OCI-LY7 (cell line): ENCODE measurements at regions not wholly inside any gene's neighbourhood (a gene's known extent, or its start where the extent isn't known, plus 50 kb on each side); places are given as distances from the start of the nearest gene placed in this dataset.

Experiments
- BruUV-seq: library from RNA; stranded (reverse); fragments of 400-500 nt; replicated peaks from 2 replicates; lab custom pipeline; 2021; lab: Mats Ljungman, UMichigan
- CTCF ChIA-PET: fragments of 300-600 bp; sonication (Branson Sonifier 250); formaldehyde crosslinking; loops from one replicate; lab custom pipeline; 2022; ENCODE audit warnings: antibody characterized with exemption; ENCODE audit not compliant: unreplicated experiment; lab: Charles Lee
- POLR2A ChIA-PET: fragments of 300-600 bp; sonication (Branson Sonifier 250); formaldehyde crosslinking; loops from one replicate; lab custom pipeline; 2022; ENCODE audit warnings: antibody characterized with exemption; lab: Charles Lee
- DNase-seq: peaks from one replicate; pipeline ENCODE4 v3.0.0-alpha.2; 2015; ENCODE audit warnings: low spot score
- H2AFZ ChIP-seq: fragments of 200-600 bp; sonication (generic), shearing (Covaris generic); 2 replicates; pipeline ENCODE4 v1.6.1; 2014; ENCODE audit warnings: mild to moderate bottlenecking, antibody characterized with exemption, low read length, moderate library complexity
- H3K27ac ChIP-seq: fragments of 200-600 bp; sonication (generic); 2 replicates; pipeline ENCODE4 v1.5.1; 2014; ENCODE audit warnings: mixed run types, low read depth, mild to moderate bottlenecking, moderate library complexity, low read length, inconsistent platforms; ENCODE audit not compliant: poor library complexity, severe bottlenecking
- H3K36me3 ChIP-seq: fragments of 200-600 bp; sonication (generic); 2 replicates; pipeline ENCODE4 v1.6.1; 2014; ENCODE audit warnings: mild to moderate bottlenecking, antibody characterized with exemption, low read length, moderate library complexity, mixed read lengths; ENCODE audit not compliant: insufficient read depth
- H3K4me1 ChIP-seq: fragments of 200-600 bp; sonication (generic); 2 replicates; pipeline ENCODE4 v1.5.1; 2014; ENCODE audit warnings: mild to moderate bottlenecking, low read length; ENCODE audit not compliant: insufficient read depth, poor library complexity, severe bottlenecking
- H3K4me2 ChIP-seq: fragments of 200-600 bp; sonication (generic); 2 replicates; pipeline ENCODE4 v1.6.1; 2014; ENCODE audit warnings: mild to moderate bottlenecking, low read length
- H3K4me3 ChIP-seq: fragments of 200-600 bp; sonication (generic); 2 replicates; pipeline ENCODE4 v1.5.1; 2014; ENCODE audit warnings: mild to moderate bottlenecking, low read depth, low read length; ENCODE audit not compliant: poor library complexity, severe bottlenecking
- H3K79me2 ChIP-seq: fragments of 200-600 bp; sonication (generic); 2 replicates; pipeline ENCODE4 v1.6.1; 2016; ENCODE audit warnings: low read depth, mild to moderate bottlenecking, low read length, moderate library complexity, mixed read lengths; ENCODE audit not compliant: insufficient read depth
- H3K9me2 ChIP-seq: fragments of 200-600 bp; sonication (generic); 2 replicates; pipeline ENCODE4 v1.6.1; 2016; ENCODE audit warnings: mild to moderate bottlenecking, low read length, mixed read lengths; ENCODE audit not compliant: insufficient read depth
- H3K9me3 ChIP-seq: fragments of 200-600 bp; sonication (generic); 2 replicates; pipeline ENCODE4 v1.6.1; 2014; ENCODE audit warnings: mild to moderate bottlenecking, mixed run types, low read length, mixed read lengths
- H4K20me1 ChIP-seq: fragments of 200-600 bp; sonication (generic); 2 replicates; pipeline ENCODE4 v1.6.1; 2014; ENCODE audit warnings: mild to moderate bottlenecking, antibody characterized with exemption, low read length, moderate library complexity, mixed read lengths; ENCODE audit not compliant: insufficient read depth
- EZH2phosphoT487 ChIP-seq: fragments of 200-600 bp; sonication (generic); IDR thresholded peaks from 2 replicates; pipeline ENCODE4 v1.6.1; 2018; ENCODE audit warnings: low read depth, borderline replicate concordance, mild to moderate bottlenecking, mixed run types, antibody characterized with exemption, low read length, moderate library complexity, mixed read lengths
- intact Hi-C: fragments of 100-400 bp; cut with micrococcal nuclease; formaldehyde crosslinking; loops from one replicate; pipeline ENCODE4 v1.10.0; 2022; ENCODE audit not compliant: unreplicated experiment
- TF ChIP-seq, protein P1 (sequence below): fragments of 200-600 bp; sonication (generic); conservative IDR thresholded peaks from 2 replicates; pipeline ENCODE4 v1.5.1; 2014; ENCODE audit warnings: mild to moderate bottlenecking, antibody characterized with exemption, low read length, moderate library complexity, mixed read lengths

DNA sequence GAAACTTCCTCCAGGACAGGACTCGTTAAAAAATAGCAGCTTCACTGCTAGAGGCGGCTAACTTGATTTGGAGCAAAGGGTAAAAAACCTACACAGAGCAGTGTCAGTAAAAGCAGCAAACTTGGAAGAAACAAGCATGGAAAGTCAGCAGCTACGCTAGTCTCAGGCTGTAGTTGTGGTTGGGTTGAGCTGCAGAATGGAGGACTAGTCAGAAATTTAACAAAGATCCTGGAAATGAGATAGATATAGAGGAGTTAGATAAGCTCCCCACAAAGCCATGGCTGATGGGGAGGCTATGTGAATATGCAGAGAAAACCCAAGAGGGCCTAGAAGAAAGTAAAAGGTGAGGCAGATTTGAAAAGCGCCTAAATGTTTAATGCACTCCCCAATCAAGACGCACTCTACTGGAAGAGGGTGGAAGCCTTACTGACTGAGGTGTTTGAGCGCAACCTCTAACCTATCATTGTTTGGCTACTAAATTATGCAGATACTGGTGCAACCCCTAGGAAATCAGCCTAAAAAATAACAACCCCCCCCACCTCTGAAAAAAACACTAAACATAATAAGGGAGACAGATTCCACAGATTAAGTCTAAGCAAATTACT lies 99.7 kb upstream of the TMEM168 start:
- POLR2A ChIA-PET: interaction anchor here (0.6 to 0.7 kb wide), 2 partner anchors 196 to 311 kb away, joined by 3 to 4 read pairs; no protein-coding TSS in a partner anchor

DNA sequence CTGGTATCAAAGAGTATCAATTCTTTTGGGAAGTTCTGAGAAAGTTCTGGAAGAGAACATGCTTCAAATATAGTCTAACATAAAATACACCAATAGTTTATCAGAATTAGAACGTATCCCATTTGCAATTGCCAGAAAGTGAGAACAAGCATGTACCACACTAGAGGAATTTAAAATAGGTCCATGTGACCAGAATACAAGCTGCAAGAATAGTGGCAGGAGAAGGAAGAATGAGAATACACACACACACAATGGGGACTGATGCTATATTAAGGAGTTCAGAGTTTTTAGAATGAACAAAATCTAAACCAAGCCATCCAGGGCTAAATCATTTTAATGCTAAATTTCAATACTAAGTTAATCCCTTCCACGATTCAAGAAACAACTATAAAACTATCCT lies 99.1 kb upstream of the TMEM168 start:
- H3K27ac ChIP-seq: no peak overlapping the region
- intact Hi-C loops: no loop called here

More for the DNA sequence above, 99.7 kb upstream of the TMEM168 start:
- Histone ChIP-seq H3K4me3 (no peak overlapping the region), H3K36me3 (peaks cover 11% of the 10 kb centered on the region; the same call in 1 of the 2 replicates), H3K9me2 (no peaks in the 10 kb centered on the region), H3K4me2 (no peak overlapping the region), H4K20me1 (no peaks in the 10 kb centered on the region), H3K27ac (no peak overlapping the region), H2AFZ (no peak overlapping the region), H3K9me3 (no peaks in the 10 kb centered on the region), H3K79me2 (no peaks in the 10 kb centered on the region), H3K4me1 (no peaks in the 10 kb centered on the region)
- intact Hi-C loops: no loop called here
- CTCF ChIA-PET: no interaction called here
- no peak for DNase-seq
- TF ChIP-seq, protein P1, sequence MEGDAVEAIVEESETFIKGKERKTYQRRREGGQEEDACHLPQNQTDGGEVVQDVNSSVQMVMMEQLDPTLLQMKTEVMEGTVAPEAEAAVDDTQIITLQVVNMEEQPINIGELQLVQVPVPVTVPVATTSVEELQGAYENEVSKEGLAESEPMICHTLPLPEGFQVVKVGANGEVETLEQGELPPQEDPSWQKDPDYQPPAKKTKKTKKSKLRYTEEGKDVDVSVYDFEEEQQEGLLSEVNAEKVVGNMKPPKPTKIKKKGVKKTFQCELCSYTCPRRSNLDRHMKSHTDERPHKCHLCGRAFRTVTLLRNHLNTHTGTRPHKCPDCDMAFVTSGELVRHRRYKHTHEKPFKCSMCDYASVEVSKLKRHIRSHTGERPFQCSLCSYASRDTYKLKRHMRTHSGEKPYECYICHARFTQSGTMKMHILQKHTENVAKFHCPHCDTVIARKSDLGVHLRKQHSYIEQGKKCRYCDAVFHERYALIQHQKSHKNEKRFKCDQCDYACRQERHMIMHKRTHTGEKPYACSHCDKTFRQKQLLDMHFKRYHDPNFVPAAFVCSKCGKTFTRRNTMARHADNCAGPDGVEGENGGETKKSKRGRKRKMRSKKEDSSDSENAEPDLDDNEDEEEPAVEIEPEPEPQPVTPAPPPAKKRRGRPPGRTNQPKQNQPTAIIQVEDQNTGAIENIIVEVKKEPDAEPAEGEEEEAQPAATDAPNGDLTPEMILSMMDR: no peak
- no peak for TF ChIP-seq EZH2phosphoT487
- no TSS peak for BruUV-seq

DNA sequence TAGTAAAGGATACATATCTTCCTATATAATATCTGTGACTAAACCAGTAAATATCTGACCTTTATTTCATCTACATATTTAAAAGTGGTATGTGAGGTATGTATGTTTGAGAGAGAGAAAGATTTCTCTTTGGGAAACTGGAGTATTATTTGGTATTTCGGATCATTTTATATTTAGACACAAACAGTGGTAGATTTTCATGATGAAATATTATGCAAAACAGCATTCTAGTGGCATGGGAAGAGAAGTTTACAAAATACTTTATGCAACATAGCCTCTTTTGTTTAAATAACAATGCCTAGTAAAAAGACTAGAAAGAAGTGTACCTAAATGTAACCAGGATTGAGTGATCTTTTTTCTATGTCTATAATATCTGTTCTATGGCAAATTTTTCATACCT lies 98.6 kb upstream of the TMEM168 start:
- peaks cover 9% of the 10 kb centered on the region for H3K36me3 ChIP-seq
- H4K20me1 ChIP-seq: no peaks in the 10 kb centered on the region
- no peak overlapping the region for H2AFZ ChIP-seq
- H3K79me2 ChIP-seq: no peaks in the 10 kb centered on the region
- no peaks in the 10 kb centered on the region for H3K9me3 ChIP-seq
- no peak for TF ChIP-seq EZH2phosphoT487
- TF ChIP-seq, protein P1: no peak
- no peak overlapping the region for H3K4me2 ChIP-seq
- no peaks in the 10 kb centered on the region for H3K4me1 ChIP-seq
- ChIA-PET CTCF (no interaction called here), POLR2A (no interaction called here)
- intact Hi-C loops: no loop called here
- H3K9me2 ChIP-seq: no peaks in the 10 kb centered on the region
- no peak for DNase-seq
- no peak overlapping the region for H3K4me3 ChIP-seq
- BruUV-seq: no TSS peak
- no peak overlapping the region for H3K27ac ChIP-seq

More for the DNA sequence above, 99.1 kb upstream of the TMEM168 start:
- CTCF ChIA-PET: no interaction called here
- no peaks in the 10 kb centered on the region for H3K4me1 ChIP-seq
- H4K20me1 ChIP-seq: no peaks in the 10 kb centered on the region
- no peak for DNase-seq
- H3K36me3 ChIP-seq: peaks cover 9% of the 10 kb centered on the region
- H3K79me2 ChIP-seq: no peaks in the 10 kb centered on the region
- H3K4me3 ChIP-seq: no peak overlapping the region
- no peaks in the 10 kb centered on the region for H3K9me3 ChIP-seq
- TF ChIP-seq, protein P1: no peak
- TF ChIP-seq EZH2phosphoT487: no peak
- no peak overlapping the region for H3K4me2 ChIP-seq
- no peaks in the 10 kb centered on the region for H3K9me2 ChIP-seq
- POLR2A ChIA-PET: interaction anchor here (0.6 to 0.7 kb wide), 2 partner anchors 197 to 310 kb away, joined by 3 to 4 read pairs; no protein-coding TSS in a partner anchor
- no TSS peak for BruUV-seq
- no peak overlapping the region for H2AFZ ChIP-seq
